HepG2 (cell line): ENCODE measurements at regions not wholly inside any gene's neighbourhood (a gene's known extent, or its start where the extent isn't known, plus 50 kb on each side); places are given as distances from the start of the nearest gene placed in this dataset.
A peak's percentile ranks its signal among the peaks of the same experiment; 100 is the strongest.

Experiments
- GATA4 ChIP-seq: sonication (generic); IDR thresholded peaks from 2 replicates; pipeline ENCODE4 v1.6.1; 2016; ENCODE audit warnings: antibody characterized with exemption, low read depth, borderline replicate concordance
- HCFC1 ChIP-seq: fragments of 150-350 bp; IDR thresholded peaks from 2 replicates; pipeline ENCODE4 v1.6.1; 2014; ENCODE audit warnings: low read depth, low read length
- MTF1 ChIP-seq: sonication (generic); formaldehyde crosslinking; IDR thresholded peaks from 2 replicates; pipeline ENCODE4 v1.5.0; 2020; ENCODE audit warnings: missing genetic modification reagents
- NR2F1 ChIP-seq, 2 experiments: fragments of 450-650 bp in 1 of 2; formaldehyde crosslinking in 1 of 2; IDR thresholded peaks; 2 replicates each; pipeline versions ENCODE4 v1.5.0 to v1.6.1; 2016 to 2020; ENCODE audit warnings: mild to moderate bottlenecking in 1 of 2, missing compliant biosample characterization in 1 of 2, missing genetic modification reagents in 1 of 2, moderate library complexity in 1 of 2
- ZNF781 ChIP-seq: sonication (generic); formaldehyde crosslinking; IDR thresholded peaks from 2 replicates; pipeline ENCODE4 v1.5.1; 2020; ENCODE audit warnings: borderline replicate concordance, mild to moderate bottlenecking, missing genetic modification reagents; ENCODE audit errors: not compliant biosample characterization
- TF ChIP-seq, protein P1 (sequence below): sonication (generic); formaldehyde crosslinking; IDR thresholded peaks from 2 replicates; pipeline ENCODE4 v1.4.0; 2020; ENCODE audit warnings: missing genetic modification reagents
- TF ChIP-seq, protein P2 (sequence below): sonication (generic); formaldehyde crosslinking; IDR thresholded peaks from 2 replicates; pipeline ENCODE4 v1.5.0; 2020; ENCODE audit warnings: mild to moderate bottlenecking, missing genetic modification reagents, moderate library complexity
- TF ChIP-seq, protein P3 (sequence below): sonication (generic); formaldehyde crosslinking; IDR thresholded peaks from 2 replicates; pipeline ENCODE4 v1.4.0; 2020; ENCODE audit warnings: mild to moderate bottlenecking, missing genetic modification reagents
- TF ChIP-seq, protein P4 (sequence below): sonication (generic); formaldehyde crosslinking; IDR thresholded peaks from 2 replicates; pipeline ENCODE4 v1.5.0; 2020; ENCODE audit warnings: mild to moderate bottlenecking, missing genetic modification reagents

DNA sequence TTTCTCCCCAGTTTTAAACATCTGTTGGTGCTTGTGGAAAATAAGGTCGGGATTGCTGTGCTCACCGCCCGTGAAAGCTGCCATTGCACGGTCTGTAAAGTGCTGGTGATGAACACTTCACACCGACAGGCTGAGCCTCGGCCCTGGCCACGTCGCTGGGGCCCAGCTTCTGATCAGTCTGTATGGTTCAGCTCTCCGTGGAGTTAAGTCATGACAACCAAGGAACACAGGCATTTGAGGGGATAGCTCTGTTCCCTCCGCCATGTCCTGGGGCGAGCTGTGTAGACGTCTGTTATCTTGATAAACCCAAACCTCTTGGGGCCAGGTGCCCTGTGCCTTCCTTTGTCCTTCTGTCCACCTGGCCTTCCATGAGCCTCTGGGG is 110.6 kb downstream of the METRNL start (continued):
- TF ChIP-seq, protein P1, sequence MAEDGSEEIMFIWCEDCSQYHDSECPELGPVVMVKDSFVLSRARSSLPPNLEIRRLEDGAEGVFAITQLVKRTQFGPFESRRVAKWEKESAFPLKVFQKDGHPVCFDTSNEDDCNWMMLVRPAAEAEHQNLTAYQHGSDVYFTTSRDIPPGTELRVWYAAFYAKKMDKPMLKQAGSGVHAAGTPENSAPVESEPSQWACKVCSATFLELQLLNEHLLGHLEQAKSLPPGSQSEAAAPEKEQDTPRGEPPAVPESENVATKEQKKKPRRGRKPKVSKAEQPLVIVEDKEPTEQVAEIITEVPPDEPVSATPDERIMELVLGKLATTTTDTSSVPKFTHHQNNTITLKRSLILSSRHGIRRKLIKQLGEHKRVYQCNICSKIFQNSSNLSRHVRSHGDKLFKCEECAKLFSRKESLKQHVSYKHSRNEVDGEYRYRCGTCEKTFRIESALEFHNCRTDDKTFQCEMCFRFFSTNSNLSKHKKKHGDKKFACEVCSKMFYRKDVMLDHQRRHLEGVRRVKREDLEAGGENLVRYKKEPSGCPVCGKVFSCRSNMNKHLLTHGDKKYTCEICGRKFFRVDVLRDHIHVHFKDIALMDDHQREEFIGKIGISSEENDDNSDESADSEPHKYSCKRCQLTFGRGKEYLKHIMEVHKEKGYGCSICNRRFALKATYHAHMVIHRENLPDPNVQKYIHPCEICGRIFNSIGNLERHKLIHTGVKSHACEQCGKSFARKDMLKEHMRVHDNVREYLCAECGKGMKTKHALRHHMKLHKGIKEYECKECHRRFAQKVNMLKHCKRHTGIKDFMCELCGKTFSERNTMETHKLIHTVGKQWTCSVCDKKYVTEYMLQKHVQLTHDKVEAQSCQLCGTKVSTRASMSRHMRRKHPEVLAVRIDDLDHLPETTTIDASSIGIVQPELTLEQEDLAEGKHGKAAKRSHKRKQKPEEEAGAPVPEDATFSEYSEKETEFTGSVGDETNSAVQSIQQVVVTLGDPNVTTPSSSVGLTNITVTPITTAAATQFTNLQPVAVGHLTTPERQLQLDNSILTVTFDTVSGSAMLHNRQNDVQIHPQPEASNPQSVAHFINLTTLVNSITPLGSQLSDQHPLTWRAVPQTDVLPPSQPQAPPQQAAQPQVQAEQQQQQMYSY (CRISPR knock-in tag) = no peak
- TF ChIP-seq HCFC1 (no peak), ZNF781 (CRISPR knock-in tag) (peak; percentile 16), NR2F1 (CRISPR knock-in tag; IDR thresholded peaks at IDR 0.05) (no peak), GATA4 (no peak), MTF1 (CRISPR knock-in tag) (no peak)
- TF ChIP-seq, protein P2, sequence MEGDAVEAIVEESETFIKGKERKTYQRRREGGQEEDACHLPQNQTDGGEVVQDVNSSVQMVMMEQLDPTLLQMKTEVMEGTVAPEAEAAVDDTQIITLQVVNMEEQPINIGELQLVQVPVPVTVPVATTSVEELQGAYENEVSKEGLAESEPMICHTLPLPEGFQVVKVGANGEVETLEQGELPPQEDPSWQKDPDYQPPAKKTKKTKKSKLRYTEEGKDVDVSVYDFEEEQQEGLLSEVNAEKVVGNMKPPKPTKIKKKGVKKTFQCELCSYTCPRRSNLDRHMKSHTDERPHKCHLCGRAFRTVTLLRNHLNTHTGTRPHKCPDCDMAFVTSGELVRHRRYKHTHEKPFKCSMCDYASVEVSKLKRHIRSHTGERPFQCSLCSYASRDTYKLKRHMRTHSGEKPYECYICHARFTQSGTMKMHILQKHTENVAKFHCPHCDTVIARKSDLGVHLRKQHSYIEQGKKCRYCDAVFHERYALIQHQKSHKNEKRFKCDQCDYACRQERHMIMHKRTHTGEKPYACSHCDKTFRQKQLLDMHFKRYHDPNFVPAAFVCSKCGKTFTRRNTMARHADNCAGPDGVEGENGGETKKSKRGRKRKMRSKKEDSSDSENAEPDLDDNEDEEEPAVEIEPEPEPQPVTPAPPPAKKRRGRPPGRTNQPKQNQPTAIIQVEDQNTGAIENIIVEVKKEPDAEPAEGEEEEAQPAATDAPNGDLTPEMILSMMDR = no peak
- TF ChIP-seq, protein P3, sequence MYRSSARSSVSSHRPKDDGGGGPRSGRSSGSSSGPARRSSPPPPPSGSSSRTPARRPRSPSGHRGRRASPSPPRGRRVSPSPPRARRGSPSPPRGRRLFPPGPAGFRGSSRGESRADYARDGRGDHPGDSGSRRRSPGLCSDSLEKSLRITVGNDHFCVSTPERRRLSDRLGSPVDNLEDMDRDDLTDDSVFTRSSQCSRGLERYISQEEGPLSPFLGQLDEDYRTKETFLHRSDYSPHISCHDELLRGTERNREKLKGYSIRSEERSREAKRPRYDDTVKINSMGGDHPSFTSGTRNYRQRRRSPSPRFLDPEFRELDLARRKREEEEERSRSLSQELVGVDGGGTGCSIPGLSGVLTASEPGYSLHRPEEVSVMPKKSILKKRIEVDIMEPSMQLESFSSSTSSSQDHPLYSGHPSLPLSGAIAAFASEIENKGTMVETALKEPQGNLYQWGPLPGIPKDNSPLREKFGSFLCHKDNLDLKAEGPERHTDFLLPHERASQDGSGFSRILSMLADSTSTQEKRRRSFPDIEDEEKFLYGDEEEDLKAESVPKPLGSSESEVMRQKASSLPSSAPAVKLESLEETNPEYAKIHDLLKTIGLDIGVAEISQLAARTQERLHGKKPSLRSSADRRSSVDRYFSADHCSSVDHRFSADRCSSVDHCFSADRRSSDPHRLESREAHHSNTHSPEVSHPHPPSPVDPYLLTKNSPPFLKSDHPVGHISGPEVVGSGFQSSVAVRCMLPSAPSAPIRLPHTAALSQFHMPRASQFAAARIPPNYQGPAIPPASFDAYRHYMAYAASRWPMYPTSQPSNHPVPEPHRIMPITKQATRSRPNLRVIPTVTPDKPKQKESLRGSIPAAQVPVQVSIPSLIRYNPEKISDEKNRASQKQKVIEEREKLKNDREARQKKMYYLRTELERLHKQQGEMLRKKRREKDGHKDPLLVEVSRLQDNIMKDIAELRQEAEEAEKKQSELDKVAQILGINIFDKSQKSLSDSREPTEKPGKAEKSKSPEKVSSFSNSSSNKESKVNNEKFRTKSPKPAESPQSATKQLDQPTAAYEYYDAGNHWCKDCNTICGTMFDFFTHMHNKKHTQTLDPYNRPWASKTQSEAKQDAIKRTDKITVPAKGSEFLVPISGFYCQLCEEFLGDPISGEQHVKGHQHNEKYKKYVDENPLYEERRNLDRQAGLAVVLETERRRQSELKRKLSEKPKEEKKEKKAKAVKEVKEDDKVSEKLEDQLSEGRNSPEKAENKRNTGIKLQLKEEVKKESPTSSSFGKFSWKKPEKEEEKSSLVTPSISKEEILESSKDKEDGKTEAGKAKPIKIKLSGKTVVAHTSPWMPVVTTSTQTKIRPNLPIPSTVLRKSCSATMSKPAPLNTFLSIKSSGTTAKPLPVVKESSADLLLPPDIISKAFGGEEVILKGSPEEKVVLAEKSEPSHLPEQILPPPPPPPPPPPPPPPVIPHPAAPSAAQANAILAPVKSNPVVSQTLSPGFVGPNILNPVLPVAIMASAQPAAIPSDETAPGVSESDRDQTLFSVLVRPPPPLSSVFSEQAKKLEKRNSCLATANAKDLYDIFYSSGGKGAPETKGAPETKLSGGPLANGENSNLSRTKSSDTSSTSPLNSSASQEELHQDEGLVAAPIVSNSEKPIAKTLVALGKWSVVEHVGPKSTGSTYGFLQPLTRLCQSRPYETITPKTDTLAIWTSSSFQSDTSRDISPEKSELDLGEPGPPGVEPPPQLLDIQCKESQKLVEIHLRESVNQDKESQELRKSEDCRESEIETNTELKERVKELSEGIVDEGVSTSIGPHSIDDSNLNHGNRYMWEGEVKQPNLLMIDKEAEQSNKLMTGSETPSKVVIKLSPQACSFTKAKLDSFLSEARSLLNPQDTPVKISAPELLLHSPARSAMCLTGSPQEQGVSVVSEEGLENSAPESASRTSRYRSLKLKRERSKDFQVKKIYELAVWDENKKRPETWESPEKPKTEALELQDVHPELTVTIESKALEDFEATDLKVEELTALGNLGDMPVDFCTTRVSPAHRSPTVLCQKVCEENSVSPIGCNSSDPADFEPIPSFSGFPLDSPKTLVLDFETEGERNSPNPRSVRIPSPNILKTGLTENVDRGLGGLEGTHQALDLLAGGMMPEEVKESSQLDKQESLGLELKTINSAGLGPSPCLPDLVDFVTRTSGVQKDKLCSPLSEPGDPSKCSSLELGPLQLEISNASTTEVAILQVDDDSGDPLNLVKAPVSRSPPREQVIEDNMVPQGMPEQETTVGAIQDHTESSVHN (CRISPR knock-in tag) = 0 out of 2 replicates have a peak, but pooled peaks have one; percentile 13
- TF ChIP-seq, protein P4, sequence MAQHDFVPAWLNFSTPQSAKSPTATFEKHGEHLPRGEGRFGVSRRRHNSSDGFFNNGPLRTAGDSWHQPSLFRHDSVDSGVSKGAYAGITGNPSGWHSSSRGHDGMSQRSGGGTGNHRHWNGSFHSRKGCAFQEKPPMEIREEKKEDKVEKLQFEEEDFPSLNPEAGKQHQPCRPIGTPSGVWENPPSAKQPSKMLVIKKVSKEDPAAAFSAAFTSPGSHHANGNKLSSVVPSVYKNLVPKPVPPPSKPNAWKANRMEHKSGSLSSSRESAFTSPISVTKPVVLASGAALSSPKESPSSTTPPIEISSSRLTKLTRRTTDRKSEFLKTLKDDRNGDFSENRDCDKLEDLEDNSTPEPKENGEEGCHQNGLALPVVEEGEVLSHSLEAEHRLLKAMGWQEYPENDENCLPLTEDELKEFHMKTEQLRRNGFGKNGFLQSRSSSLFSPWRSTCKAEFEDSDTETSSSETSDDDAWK = no peak
